Liver (tissue), 8 donors: ENCODE measurements at regions not wholly inside any gene's neighbourhood (a gene's known extent, or its start where the extent isn't known, plus 50 kb on each side); places are given as distances from the start of the nearest gene placed in this dataset.

Experiments used
- DNase-seq: peaks from one replicate; pipeline ENCODE4 v3.0.0-alpha.2; 2017; ENCODE audit warnings: low spot score
- H3K27ac ChIP-seq, 2 donors: one replicate each; pipeline ENCODE4 v1.7.0; 2013; ENCODE audit warnings: inconsistent platforms in 2 of 2, low read length in 2 of 2, control low read depth in 1 of 2, low read depth in 1 of 2, mild to moderate bottlenecking in 1 of 2
- H3K27me3 ChIP-seq, 4 donors: one replicate each; pipeline versions ENCODE4 v1.6.1 to v1.7.0; 2013; ENCODE audit warnings: low read length in 3 of 4, inconsistent platforms in 1 of 4, mild to moderate bottlenecking in 1 of 4, moderate library complexity in 1 of 4; ENCODE audit not compliant: control insufficient read depth in 4 of 4, insufficient read depth in 4 of 4
- H3K36me3 ChIP-seq, 4 donors: one replicate each; pipeline versions ENCODE4 v1.6.1 to v1.7.0; 2013; ENCODE audit warnings: low read length in 3 of 4, mild to moderate bottlenecking in 3 of 4, low read depth in 1 of 4, moderate library complexity in 1 of 4; ENCODE audit not compliant: control insufficient read depth in 4 of 4, insufficient read depth in 3 of 4
- H3K4me1 ChIP-seq, 4 donors: one replicate each; pipeline versions ENCODE4 v1.6.1 to v1.7.0; 2013; ENCODE audit warnings: low read length in 3 of 4, mild to moderate bottlenecking in 3 of 4, moderate library complexity in 1 of 4; ENCODE audit not compliant: control insufficient read depth in 4 of 4, insufficient read depth in 4 of 4
- H3K4me3 ChIP-seq, 3 donors: one replicate each; pipeline versions ENCODE4 v1.6.1 to v1.7.0; 2013; ENCODE audit warnings: low read length in 3 of 3, control low read depth in 1 of 3, low read depth in 1 of 3, mild to moderate bottlenecking in 1 of 3
- H3K9ac ChIP-seq, 2 donors: one replicate each; pipeline ENCODE4 v1.7.0; 2013; ENCODE audit warnings: low read length in 2 of 2, mild to moderate bottlenecking in 2 of 2, moderate library complexity in 2 of 2, control low read depth in 1 of 2, low read depth in 1 of 2
- H3K9me3 ChIP-seq, 4 donors: one replicate each; pipeline versions ENCODE4 v1.6.1 to v1.7.0; 2013; ENCODE audit warnings: low read length in 3 of 4; ENCODE audit not compliant: control insufficient read depth in 4 of 4
- EGR1 ChIP-seq, 2 donors: IDR thresholded peaks; 2 replicates each; pipeline ENCODE4 v1.6.1; 2016 to 2018; ENCODE audit warnings: antibody characterized with exemption in 2 of 2, low read depth in 2 of 2
- FOXA2 ChIP-seq: IDR thresholded peaks from 2 replicates; pipeline ENCODE4 v1.6.1; 2016; ENCODE audit warnings: antibody characterized with exemption
- GABPA ChIP-seq, 2 donors: IDR thresholded peaks in 1 of 2; conservative IDR thresholded peaks in 1 of 2; 2 replicates each; pipeline ENCODE4 v1.6.1; 2016; ENCODE audit warnings: antibody characterized with exemption in 2 of 2, mild to moderate bottlenecking in 1 of 2, moderate library complexity in 1 of 2
- HNF4A ChIP-seq, 2 donors: conservative IDR thresholded peaks; 2 replicates each; pipeline ENCODE4 v1.6.1; 2016; ENCODE audit warnings: antibody characterized with exemption in 2 of 2, mild to moderate bottlenecking in 2 of 2
- HNF4G ChIP-seq: IDR thresholded peaks from 2 replicates; pipeline ENCODE4 v1.6.1; 2016; ENCODE audit warnings: antibody characterized with exemption
- JUND ChIP-seq, 2 donors: IDR thresholded peaks; 2 replicates each; pipeline ENCODE4 v1.6.1; 2016; ENCODE audit warnings: antibody characterized with exemption in 2 of 2
- NR2F2 ChIP-seq: IDR thresholded peaks from 2 replicates; pipeline ENCODE4 v1.6.1; 2016; ENCODE audit warnings: antibody characterized with exemption
- RAD21 ChIP-seq, 2 donors: IDR thresholded peaks; 2 replicates each; pipeline ENCODE4 v1.6.1; 2016; ENCODE audit warnings: antibody characterized with exemption in 2 of 2, mild to moderate bottlenecking in 2 of 2
- REST ChIP-seq: IDR thresholded peaks from 2 replicates; pipeline ENCODE4 v1.6.1; 2016; ENCODE audit warnings: antibody characterized with exemption, mild to moderate bottlenecking
- RXRA ChIP-seq, 2 donors: IDR thresholded peaks; 2 replicates each; pipeline ENCODE4 v1.6.1; 2017 to 2018; ENCODE audit warnings: antibody characterized with exemption in 2 of 2, mild to moderate bottlenecking in 1 of 2
- SP1 ChIP-seq: IDR thresholded peaks from 2 replicates; pipeline ENCODE4 v1.6.1; 2018; ENCODE audit warnings: antibody characterized with exemption, mild to moderate bottlenecking
- TAF1 ChIP-seq: conservative IDR thresholded peaks from 2 replicates; pipeline ENCODE4 v1.6.1; 2016; ENCODE audit warnings: antibody characterized with exemption, mild to moderate bottlenecking
- ZBTB33 ChIP-seq: IDR thresholded peaks from 2 replicates; pipeline ENCODE4 v1.6.1; 2016; ENCODE audit warnings: antibody characterized with exemption
- WGBS: extraction: QIAGEN DNeasy Blood & Tissue Kit; methylation state at CpG from one replicate; pipeline ENCODE4 v1.1.7; 2013; 5-methylcytosine and 5-hydroxymethylcytosine counted together
- TF ChIP-seq, protein P1 (sequence below): fragments of 150-350 bp; IDR thresholded peaks from 2 replicates; pipeline ENCODE4 v1.5.1; 2017; ENCODE audit warnings: improper control_type of control experiment, low read depth, low read length; ENCODE audit not compliant: missing input control
- TF ChIP-seq, protein P2 (sequence below): IDR thresholded peaks from 2 replicates; pipeline ENCODE4 v1.6.1; 2016; ENCODE audit warnings: antibody characterized with exemption
- TF ChIP-seq, protein P3 (sequence below): IDR thresholded peaks from 2 replicates; pipeline ENCODE4 v1.6.1; 2016; ENCODE audit warnings: antibody characterized with exemption
- donor health status: healthy.
- donor health status: healthy.
- donor health status: healthy.
- donor health status: healthy.
- donor health status: healthy.

GRCh38 chr19:29278716-29279115, 65.8 kb upstream of the UQCRFS1 start:
- Histone ChIP-seq H3K36me3 (no peaks in the 10 kb centered on the region), H3K27ac (no peak overlapping the region), H3K9ac (no peak overlapping the region), H3K9me3 (peaks cover 0 to 4% (median 2%) of the 10 kb centered on the region in 4 donors), H3K4me1 (no peaks in the 10 kb centered on the region), H3K4me3 (no peak overlapping the region), H3K27me3 (peaks cover 0 to 3% (median 1%) of the 10 kb centered on the region in 4 donors)
- TF ChIP-seq, protein P1, sequence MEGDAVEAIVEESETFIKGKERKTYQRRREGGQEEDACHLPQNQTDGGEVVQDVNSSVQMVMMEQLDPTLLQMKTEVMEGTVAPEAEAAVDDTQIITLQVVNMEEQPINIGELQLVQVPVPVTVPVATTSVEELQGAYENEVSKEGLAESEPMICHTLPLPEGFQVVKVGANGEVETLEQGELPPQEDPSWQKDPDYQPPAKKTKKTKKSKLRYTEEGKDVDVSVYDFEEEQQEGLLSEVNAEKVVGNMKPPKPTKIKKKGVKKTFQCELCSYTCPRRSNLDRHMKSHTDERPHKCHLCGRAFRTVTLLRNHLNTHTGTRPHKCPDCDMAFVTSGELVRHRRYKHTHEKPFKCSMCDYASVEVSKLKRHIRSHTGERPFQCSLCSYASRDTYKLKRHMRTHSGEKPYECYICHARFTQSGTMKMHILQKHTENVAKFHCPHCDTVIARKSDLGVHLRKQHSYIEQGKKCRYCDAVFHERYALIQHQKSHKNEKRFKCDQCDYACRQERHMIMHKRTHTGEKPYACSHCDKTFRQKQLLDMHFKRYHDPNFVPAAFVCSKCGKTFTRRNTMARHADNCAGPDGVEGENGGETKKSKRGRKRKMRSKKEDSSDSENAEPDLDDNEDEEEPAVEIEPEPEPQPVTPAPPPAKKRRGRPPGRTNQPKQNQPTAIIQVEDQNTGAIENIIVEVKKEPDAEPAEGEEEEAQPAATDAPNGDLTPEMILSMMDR = no peak
- TF ChIP-seq, protein P2, sequence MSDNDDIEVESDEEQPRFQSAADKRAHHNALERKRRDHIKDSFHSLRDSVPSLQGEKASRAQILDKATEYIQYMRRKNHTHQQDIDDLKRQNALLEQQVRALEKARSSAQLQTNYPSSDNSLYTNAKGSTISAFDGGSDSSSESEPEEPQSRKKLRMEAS = no peak
- TF ChIP-seq, protein P3, sequence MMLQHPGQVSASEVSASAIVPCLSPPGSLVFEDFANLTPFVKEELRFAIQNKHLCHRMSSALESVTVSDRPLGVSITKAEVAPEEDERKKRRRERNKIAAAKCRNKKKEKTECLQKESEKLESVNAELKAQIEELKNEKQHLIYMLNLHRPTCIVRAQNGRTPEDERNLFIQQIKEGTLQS = no peak
- TF ChIP-seq REST = no peak
- TF ChIP-seq RAD21 (IDR thresholded peaks at IDR 0.05) = no peak
- no peak for TF ChIP-seq HNF4G
- TF ChIP-seq ZBTB33 = no peak
- TF ChIP-seq RXRA (IDR thresholded peaks at IDR 0.05) = no peak
- no peak for TF ChIP-seq FOXA2
- TF ChIP-seq JUND (IDR thresholded peaks at IDR 0.05) = no peak
- TF ChIP-seq HNF4A (conservative IDR thresholded peaks at IDR 0.05) = no peak
- TF ChIP-seq NR2F2 = no peak
- no peak for TF ChIP-seq TAF1
- no peak for DNase-seq
- WGBS = 31% methylated on average over 3 of the region's 3 CpGs

DNA sequence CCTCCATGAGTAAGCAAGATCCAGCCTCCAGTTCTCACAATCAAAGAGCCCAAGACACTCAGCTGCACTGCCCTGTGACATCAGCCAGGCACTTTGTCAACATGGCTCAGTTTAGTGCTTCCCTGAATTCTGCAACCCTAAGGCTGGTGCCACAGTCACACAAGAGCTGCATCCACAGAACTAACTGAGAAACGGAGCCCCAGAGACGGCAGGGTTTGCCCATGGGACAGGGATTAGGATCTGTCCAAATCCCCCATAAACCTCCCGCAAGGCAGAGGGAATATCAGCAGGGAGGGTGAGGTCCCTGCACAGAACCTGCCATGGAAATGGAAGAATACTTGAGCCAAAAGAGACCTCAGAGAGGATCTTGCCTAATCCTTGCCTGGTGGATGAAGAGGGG, 70.4 kb upstream of the UQCRFS1 start:
- H3K9me3 ChIP-seq = peaks cover 0 to 4% (median 2%) of the 10 kb centered on the region in 4 donors
- WGBS = 53% methylated on average over 3 of the region's 3 CpGs
- no peaks in the 10 kb centered on the region for H3K36me3 ChIP-seq
- no peaks in the 10 kb centered on the region for H3K4me1 ChIP-seq
- no peak overlapping the region for H3K27ac ChIP-seq
- peaks cover 0 to 3% (median 1%) of the 10 kb centered on the region in 4 donors for H3K27me3 ChIP-seq
- H3K4me3 ChIP-seq = no peak overlapping the region
- no peak overlapping the region for H3K9ac ChIP-seq
- no peak for DNase-seq
- TF ChIP-seq HNF4G (no peak), RAD21 (IDR thresholded peaks at IDR 0.05) (no peak), TAF1 (no peak), FOXA2 (no peak), REST (no peak), ZBTB33 (no peak), EGR1 (IDR thresholded peaks at IDR 0.05; ENCODE audit: low read depth in 2 of 2) (no peak), GABPA (IDR thresholded peaks at IDR 0.05 in 1 of 2, conservative IDR thresholded peaks at IDR 0.05 in 1 of 2) (no peak), SP1 (no peak), HNF4A (conservative IDR thresholded peaks at IDR 0.05) (no peak), RXRA (IDR thresholded peaks at IDR 0.05) (no peak)
- TF ChIP-seq, protein P3 = no peak
